ENCODE measurements at regions not wholly inside any gene's neighbourhood (a gene's known extent, or its start where the extent isn't known, plus 50 kb on each side); places are given as distances from the start of the nearest gene placed in this dataset.

GRCh38 chr10:123526356-123527064, 139.6 kb upstream of the GPR26 start:
- DNase-seq (ENCODE audit: low read depth) = no peak

GRCh38 chr10:123527151-123527550, 139.0 kb upstream of the GPR26 start:
- DNase-seq (ENCODE audit: low read depth) = no peak

GRCh38 chr10:123529146-123529760, 136.9 kb upstream of the GPR26 start:
- no peak for DNase-seq (ENCODE audit: low read depth)

- no peak for DNase-seq (ENCODE audit: low read depth)
Observed at GRCh38 chr10:123530166-123530870, 135.8 kb upstream of the GPR26 start.

- no peak for DNase-seq (ENCODE audit: low read depth)
Observed at GRCh38 chr10:123535386-123535785, 130.8 kb upstream of the GPR26 start.

GRCh38 chr10:123536176-123536845, 129.8 kb upstream of the GPR26 start:
- no peak for DNase-seq (ENCODE audit: low read depth)

- DNase-seq (ENCODE audit: low read depth) = no peak
Observed at GRCh38 chr10:123537188-123537961, 128.8 kb upstream of the GPR26 start.

- DNase-seq (ENCODE audit: low read depth) = no peak
Observed at GRCh38 chr10:123538401-123539320, 127.5 kb upstream of the GPR26 start.

- no peak for DNase-seq (ENCODE audit: low read depth)
Observed at GRCh38 chr10:123544986-123545385, 121.2 kb upstream of the GPR26 start.

GRCh38 chr10:123548770-123549169, 117.4 kb upstream of the GPR26 start:
- no peak for DNase-seq (ENCODE audit: low read depth)

GRCh38 chr10:123549761-123550454, 116.2 kb upstream of the GPR26 start:
- no peak for DNase-seq (ENCODE audit: low read depth)

GRCh38 chr10:123550675-123551096, 115.5 kb upstream of the GPR26 start:
- DNase-seq (ENCODE audit: low read depth) = no peak

- DNase-seq (ENCODE audit: low read depth) = no peak
Observed at GRCh38 chr10:123551259-123551658, 114.9 kb upstream of the GPR26 start.

- DNase-seq (ENCODE audit: low read depth) = no peak
Observed at GRCh38 chr10:123552760-123553554, 113.2 kb upstream of the GPR26 start.

GRCh38 chr10:123553810-123554430, 112.2 kb upstream of the GPR26 start:
- DNase-seq (ENCODE audit: low read depth) = no peak

- DNase-seq (ENCODE audit: low read depth) = no peak
Observed at GRCh38 chr10:123554656-123555055, 111.5 kb upstream of the GPR26 start.

- no peak for DNase-seq (ENCODE audit: low read depth)
Observed at GRCh38 chr10:123555616-123556015, 110.5 kb upstream of the GPR26 start.

GRCh38 chr10:123556049-123556448, 110.1 kb upstream of the GPR26 start:
- DNase-seq (ENCODE audit: low read depth) = no peak

GRCh38 chr10:123556736-123557135, 109.4 kb upstream of the GPR26 start:
- DNase-seq (ENCODE audit: low read depth) = no peak
